ENCODE measurements at regions not wholly inside any gene's neighbourhood (a gene's known extent, or its start where the extent isn't known, plus 50 kb on each side); places are given as distances from the start of the nearest gene placed in this dataset.

DNA sequence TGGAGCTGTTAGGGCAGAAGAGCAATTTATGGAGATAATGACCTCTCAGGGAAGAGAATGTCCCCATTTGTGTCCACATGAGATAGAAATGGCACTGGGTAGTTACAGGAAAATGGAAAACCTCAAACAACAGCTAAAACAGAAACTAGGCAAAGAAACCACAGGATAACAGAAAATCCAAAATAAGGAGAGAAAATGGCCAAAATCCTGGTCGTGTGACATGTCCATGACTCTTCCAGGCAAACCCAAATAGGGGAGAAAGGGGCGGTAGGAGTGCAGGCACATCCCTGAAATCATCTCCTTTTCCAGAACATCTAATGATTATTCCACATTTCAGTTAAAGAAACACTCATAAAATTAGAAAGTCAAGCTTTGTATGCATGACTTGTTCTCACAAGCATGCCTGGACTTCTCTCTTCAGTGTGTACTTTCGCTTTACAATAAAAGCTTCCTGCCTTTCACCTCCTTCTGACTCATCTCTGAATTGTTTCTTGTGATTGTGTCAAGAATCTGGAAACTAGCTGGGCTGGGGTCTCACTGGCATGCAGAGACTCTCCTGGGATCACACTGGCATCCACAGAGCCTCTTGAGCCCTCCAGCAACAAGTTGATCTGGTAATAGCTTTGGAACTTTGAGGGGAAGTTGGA is 171.4 kb upstream of the ZP4 start:
- H3K9me3 ChIP-seq, result peaks cover 0 to 16% (median 0%) of the 10 kb centered on the region in 11 donors
- H3K27me3 ChIP-seq, result no peaks in the 10 kb centered on the region
- intact Hi-C loops (cut with DNase I), result no loop called here
- 73% methylated on average over 3 of the region's 3 CpGs for WGBS, 2 donors
- H3K36me3 ChIP-seq, result no peaks in the 10 kb centered on the region
- DNase-seq (no peak), ATAC-seq (no peak)
- no peak overlapping the region for H3K27ac ChIP-seq
- no peak overlapping the region for H3K4me3 ChIP-seq
- H3K4me1 ChIP-seq, result no peaks in the 10 kb centered on the region
- TF ChIP-seq, protein P1, sequence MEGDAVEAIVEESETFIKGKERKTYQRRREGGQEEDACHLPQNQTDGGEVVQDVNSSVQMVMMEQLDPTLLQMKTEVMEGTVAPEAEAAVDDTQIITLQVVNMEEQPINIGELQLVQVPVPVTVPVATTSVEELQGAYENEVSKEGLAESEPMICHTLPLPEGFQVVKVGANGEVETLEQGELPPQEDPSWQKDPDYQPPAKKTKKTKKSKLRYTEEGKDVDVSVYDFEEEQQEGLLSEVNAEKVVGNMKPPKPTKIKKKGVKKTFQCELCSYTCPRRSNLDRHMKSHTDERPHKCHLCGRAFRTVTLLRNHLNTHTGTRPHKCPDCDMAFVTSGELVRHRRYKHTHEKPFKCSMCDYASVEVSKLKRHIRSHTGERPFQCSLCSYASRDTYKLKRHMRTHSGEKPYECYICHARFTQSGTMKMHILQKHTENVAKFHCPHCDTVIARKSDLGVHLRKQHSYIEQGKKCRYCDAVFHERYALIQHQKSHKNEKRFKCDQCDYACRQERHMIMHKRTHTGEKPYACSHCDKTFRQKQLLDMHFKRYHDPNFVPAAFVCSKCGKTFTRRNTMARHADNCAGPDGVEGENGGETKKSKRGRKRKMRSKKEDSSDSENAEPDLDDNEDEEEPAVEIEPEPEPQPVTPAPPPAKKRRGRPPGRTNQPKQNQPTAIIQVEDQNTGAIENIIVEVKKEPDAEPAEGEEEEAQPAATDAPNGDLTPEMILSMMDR (IDR thresholded peaks at IDR 0.05), result no peak

DNA sequence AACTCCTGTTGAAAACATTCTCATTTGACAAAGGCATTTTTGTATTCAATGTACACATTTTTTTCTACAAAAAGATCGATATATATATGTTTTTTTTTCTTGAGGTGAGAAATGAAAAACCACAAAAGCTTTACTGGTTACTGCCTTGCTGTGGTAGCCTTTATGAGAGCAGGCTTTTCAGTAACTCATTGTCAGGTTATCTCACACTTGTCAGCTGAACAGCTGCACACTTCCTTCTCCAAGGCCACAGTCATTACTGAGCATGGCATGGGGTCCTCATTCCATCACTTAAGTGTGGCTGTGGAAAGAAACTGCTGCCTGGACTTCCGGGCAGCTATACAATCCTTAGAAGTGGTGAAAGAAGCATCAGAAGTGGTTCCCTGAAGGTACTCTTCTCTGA is 169.3 kb upstream of the ZP4 start:
- TF ChIP-seq, protein P1 (IDR thresholded peaks at IDR 0.05), result no peak
- no peak overlapping the region for H3K27ac ChIP-seq
- WGBS, 2 donors, result 22 to 30% methylated on average over 2 of the region's 2 CpGs
- no peaks in the 10 kb centered on the region for H3K36me3 ChIP-seq
- intact Hi-C loops (cut with DNase I), result no loop called here
- H3K4me1 ChIP-seq, result no peaks in the 10 kb centered on the region
- ATAC-seq (no peak), DNase-seq (no peak)
- H3K4me3 ChIP-seq, result no peak overlapping the region
- H3K9me3 ChIP-seq, result peaks cover 0 to 16% (median 0%) of the 10 kb centered on the region in 11 donors
- H3K27me3 ChIP-seq, result no peaks in the 10 kb centered on the region

DNA sequence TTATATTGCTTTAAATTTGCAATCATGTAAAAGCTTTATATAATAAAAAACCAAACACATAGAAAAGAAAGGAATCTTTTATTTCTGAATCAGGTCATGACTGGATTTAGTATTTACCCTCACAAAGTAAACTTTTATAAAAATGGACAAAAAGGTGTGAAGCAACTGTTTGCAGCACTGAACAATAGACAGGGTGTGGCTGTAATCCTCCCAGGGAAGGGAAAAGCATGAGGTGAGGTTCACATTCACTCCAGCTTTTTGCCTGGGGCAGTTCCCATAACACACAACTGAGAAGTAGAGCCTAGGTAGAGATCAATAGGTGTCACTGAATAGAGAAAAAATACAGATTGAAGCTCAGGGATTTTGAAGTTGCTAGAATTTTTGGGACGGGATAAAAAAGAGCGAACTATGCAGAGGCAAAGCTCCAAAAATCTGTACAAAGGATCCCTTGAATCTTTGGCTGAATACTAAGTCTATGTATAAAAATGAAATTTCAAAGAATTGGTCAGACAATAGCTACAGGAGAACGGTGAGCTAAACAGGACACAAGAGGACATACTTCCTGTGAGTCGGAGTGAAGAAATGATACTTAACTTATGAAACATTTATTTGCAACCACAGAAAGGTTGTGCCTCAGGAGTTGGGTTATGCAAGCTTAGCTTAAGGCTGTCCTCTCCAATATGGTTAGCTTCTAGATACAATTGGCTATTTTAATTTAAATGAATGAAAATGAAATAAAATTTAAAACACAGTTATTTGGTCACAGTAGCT is 162.0 kb upstream of the ZP4 start:
- ATAC-seq (no peak), DNase-seq (no peak)
- 83 to 89% methylated on average over 4 of the region's 4 CpGs for WGBS, 2 donors
- intact Hi-C loops (cut with DNase I), result no loop called here
- Histone ChIP-seq H3K4me3 (no peak overlapping the region), H3K9me3 (peaks cover 0 to 4% (median 0%) of the 10 kb centered on the region in 11 donors), H3K27me3 (peaks cover 0 to 5% (median 0%) of the 10 kb centered on the region in 7 donors), H3K36me3 (no peaks in the 10 kb centered on the region), H3K27ac (no peak overlapping the region), H3K4me1 (no peaks in the 10 kb centered on the region)
- TF ChIP-seq, protein P1 (IDR thresholded peaks at IDR 0.05), result no peak

DNA sequence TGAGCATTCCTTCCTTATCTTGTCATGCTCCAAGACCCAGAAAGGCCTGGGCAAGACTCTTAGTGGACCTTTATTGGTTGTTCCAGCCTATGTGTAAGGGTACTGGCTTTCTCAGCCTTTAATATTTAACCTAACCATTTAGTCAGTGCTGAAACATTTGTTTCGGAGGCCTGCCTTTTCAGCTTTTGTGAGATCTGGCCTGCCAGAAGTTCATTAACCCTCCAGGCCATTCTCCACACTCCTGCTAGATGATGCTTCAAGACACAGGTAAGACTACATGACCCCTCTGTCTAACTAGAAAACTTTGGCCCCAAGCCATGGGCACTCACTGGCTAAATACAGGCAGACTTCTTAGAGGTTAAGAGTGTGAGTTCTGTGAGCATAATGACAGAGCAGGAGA is 138.4 kb upstream of the ZP4 start:
- intact Hi-C loops (cut with DNase I), result no loop called here
- no peak overlapping the region for H3K27ac ChIP-seq
- DNase-seq (no peak), ATAC-seq (no peak)
- H3K4me3 ChIP-seq, result no peak overlapping the region
- WGBS, 2 donors, result 79% methylated on average over 1 of the region's 1 CpG
- TF ChIP-seq, protein P1 (IDR thresholded peaks at IDR 0.05), result no peak
- no peaks in the 10 kb centered on the region for H3K36me3 ChIP-seq
- H3K27me3 ChIP-seq, result peaks cover 0 to 3% (median 0%) of the 10 kb centered on the region in 7 donors
- H3K4me1 ChIP-seq, result no peaks in the 10 kb centered on the region
- H3K9me3 ChIP-seq, result peaks cover 0 to 32% (median 3%) of the 10 kb centered on the region in 11 donors

Data from heart right ventricle (tissue), 16 donors.